Endometrium (tissue), 2 donors: ENCODE measurements at regions not wholly inside any gene's neighbourhood (a gene's known extent, or its start where the extent isn't known, plus 50 kb on each side); places are given as distances from the start of the nearest gene placed in this dataset.
"Not testable (repeated sequence)": the region's sequence is repeated elsewhere in the genome, so short reads cannot be mapped to it uniquely, and the experiment has no call there.

ENCODE experiments used
- FAIRE-seq: peaks from 2 replicates; lab custom pipeline; 2012; peaks lifted over from hg19 to GRCh38; lab: Jason Lieb, UNC
- donor health status: control.
- donor health status: control.

- no peak for FAIRE-seq
Measured at GRCh38 chr9:104326912-104327311, 177.2 kb upstream of the OR13F1 start.

DNA sequence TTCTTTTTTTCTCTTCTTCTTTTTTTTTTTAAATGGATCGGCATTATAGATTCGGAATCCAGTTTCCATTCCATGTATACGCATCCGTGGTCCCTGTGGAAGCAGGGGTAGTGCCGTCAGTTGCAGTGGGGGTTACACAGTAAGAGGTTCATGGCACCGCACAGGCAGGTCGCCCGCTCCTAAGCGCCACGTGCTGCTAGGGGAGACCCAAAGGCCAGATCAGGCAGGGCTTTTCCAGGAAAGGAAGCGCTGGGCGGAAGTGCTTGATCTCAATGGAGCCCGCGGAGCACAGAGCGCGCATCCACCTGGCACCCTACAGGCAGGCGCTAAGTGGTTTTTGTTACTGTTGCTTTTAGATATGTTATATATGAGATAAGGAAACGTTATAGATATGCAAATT is 174.8 kb upstream of the OR13F1 start:
- FAIRE-seq: no peak

GRCh38 chr9:104330841-104331240 is 173.2 kb upstream of the OR13F1 start:
- no peak for FAIRE-seq

DNA sequence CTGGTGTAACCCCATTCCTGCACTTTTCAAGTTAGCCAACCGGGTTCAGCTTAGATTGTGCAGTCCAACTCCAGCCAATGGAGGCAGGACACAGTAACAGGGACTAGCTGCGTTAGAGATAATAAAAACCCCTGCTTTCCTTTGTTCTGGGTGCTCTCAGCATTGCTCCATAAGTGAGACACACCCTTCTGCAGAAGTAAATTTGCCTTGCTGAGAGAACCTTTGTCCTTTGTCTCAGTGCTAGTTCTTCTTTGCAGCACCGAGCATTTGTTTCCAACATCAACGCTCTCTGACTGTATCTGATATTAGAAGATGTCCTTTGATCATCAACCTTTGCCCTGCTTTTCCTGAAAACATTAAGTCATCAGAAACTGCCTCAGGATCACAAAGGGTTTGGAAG is 169.5 kb upstream of the OR13F1 start:
- no peak for FAIRE-seq

DNA sequence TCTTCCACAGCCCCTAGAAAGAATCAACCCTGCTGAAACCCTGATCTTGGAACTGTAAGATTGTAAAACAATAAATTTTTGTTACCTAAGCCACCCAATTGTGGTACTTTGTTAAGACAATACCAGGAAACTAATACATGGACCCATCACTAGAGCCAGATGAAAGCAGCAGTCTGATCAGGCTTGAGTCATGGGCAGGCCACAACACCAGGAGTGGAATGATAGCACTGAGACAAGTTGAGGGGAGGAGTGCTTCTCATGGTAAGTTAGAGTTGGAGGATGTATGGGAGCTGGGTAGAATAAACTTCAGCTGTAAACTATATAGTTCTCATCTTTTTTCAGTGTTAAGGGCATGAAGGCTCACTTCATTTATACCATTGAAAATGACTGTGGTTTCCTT is 164.4 kb upstream of the OR13F1 start:
- no peak for FAIRE-seq

DNA sequence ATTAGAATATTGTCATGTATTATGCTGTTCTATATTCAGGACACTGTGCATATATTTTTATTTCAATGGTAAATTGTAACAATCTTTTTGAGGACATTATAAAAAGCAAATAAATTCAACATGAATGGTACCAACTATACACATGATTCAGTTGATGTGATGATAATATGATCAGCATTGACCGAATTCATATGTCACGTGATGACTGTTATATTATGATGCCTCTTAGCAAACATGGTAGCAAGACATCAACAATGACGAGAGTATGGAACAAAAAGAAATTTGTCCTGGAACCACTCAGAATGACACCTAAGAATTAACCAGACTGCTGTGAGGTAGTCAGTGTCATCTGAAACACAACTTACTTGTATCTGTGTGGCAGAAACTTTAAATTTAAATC is 161.5 kb upstream of the OR13F1 start:
- FAIRE-seq: no peak

DNA sequence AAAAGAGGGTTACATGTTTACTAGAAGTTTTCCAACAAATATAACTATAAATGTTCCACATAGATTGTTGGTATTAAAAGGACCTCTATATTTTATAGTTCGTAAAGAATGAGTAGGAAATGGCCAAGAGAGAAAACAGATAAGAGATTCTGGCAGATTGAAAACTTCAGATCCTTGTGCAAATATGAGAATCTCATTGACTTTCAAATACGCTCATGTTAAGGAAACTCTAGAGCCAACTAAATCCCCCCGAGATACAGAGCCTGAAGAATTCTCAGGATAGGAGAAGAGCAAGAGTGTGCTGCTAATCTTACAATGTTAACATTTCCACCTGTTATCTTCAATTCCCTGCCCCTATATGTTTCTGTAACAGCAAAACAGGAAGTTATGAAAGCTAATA is 159.0 kb upstream of the OR13F1 start:
- no peak for FAIRE-seq

- FAIRE-seq: no peak
Measured at GRCh38 chr9:104350541-104350940, 153.5 kb upstream of the OR13F1 start.

DNA sequence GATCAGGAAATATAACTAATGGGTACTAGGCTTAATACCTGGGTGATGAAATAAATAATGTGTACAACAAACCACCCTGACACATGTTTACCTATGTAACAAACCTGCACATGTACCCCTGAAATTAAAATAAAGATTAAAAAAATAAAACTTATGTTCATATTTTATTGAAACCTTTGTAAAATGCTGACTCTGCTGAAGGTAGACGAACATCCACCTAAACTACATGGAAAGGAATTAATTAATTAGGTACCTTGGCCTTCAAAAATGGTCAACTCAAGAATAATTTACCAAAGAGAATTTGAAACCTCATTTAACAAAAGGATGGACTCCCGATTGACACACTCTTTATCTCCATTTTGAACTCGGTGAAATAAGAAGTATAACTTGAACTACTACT is 152.3 kb upstream of the OR13F1 start:
- FAIRE-seq: no peak

DNA sequence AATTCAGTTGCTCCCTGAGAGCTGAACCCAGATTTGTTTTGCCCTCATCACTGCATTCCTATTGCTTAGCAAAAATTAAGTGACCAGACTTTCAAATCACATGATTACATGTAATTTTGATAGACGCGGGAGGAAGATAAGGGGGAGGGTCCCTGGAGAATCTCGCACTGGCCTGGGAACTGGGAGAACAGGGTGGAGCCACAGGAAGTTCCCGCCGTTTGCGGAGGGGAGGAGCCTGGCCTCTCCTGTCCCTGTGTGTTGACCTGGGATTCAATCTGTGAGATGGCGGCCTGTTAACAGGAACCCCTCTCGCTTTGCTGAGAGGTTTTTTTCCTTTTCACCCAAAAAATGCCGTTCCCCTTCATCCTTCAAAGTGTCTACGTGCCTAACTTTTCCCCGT is 142.9 kb upstream of the OR13F1 start:
- no peak for FAIRE-seq

DNA sequence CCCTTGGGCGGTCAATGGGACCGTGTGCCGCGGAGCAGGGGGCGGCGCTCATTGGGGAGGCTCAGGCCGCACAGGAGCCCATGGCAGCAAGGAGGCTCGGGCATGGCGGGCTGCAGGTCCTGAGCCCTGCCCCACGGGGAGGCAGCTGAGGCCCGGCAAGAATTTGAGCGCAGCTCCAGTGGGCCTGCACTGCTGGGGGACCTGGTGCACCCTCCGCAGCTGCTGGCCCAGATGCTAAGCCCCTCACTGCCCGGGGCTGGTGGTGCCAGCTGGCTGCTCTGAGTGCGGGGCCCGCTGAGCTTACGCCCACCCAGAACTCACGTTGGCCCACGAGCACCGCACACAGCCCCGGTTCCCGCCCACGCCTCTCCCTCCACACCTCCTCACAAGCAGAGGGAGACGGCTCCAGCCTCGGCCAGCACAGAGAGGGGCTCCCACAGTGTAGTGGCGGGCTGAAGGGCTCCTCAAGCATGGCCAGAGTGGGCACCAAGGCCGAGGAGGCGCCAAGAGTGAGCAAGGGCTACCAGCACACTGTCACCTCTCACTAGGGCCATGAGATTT is 141.1 kb upstream of the OR13F1 start:
- no peak for FAIRE-seq

GRCh38 chr9:104367507-104367906 is 136.6 kb upstream of the OR13F1 start:
- peak; percentile 18 for FAIRE-seq

DNA sequence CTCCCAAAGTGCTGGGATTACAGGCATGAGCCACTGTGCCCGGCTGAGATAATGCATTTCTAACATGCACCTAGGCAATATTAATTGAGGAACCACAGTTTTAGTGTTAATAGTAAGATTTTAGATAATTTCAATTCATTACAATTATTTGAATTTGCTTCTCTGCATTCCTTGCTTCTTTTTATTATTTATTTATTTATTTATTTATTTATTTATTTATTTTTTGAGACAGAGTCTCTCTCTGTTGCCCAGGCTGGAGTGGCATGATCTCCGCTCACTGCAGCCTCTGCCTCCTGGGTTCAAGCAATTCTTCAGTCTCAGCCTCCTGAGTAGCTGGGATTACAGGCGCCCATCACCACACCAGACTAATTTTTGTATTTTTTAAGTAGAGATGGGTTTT is 135.7 kb upstream of the OR13F1 start:
- FAIRE-seq: not testable (repeated sequence)

GRCh38 chr9:104374711-104375110 is 129.4 kb upstream of the OR13F1 start:
- no peak for FAIRE-seq

GRCh38 chr9:104386013-104386412 is 118.0 kb upstream of the OR13F1 start:
- FAIRE-seq: no peak

DNA sequence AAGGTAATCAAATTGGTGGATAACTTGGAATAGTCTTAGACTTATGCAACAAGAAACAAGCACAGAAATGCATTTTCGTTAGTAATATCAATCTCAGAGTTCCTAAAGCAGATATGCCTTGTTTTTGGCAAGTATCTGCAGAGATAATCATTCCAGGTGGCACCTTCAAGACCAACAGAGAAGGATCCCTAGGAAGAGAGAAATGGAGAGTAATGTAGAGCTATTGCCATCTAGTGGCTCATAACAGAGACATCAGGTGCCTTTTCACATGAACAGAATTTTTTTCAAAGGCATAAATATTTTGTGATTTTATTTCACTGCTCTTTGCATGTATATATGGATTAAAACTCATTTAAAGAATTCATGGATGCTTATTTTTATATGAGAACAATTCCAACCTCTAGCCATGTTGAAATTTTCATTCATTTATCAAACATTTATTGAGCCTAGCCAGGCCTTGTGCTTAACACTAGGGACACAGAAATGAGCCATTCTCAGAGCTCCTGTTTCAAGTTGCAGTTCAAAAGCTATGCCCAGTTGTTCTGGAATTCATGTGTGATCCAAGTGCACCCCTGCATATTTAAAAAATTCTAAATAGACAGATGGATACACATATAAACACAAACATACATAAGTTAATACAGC is 117.5 kb upstream of the OR13F1 start:
- FAIRE-seq: peak; percentile 64

DNA sequence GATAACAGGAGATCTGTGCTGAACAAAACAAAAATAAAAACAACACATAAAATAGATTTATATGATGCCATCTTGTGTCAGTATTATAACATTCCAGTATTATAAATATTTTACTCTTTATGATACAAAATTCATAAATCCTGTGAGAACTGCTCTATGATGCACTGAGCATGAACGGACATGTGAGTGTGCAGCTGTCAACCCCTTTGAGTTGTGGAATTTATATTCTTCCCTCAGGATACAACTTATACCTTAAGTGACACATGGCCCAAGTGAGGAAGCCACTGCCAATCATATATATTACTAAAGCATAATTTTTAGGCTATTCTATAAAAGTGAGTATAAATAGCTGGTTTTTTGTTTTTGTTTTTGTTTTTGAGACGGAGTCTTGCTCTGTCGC is 116.0 kb upstream of the OR13F1 start:
- FAIRE-seq: no peak

GRCh38 chr9:104389341-104389740 is 114.7 kb upstream of the OR13F1 start:
- no peak for FAIRE-seq

DNA sequence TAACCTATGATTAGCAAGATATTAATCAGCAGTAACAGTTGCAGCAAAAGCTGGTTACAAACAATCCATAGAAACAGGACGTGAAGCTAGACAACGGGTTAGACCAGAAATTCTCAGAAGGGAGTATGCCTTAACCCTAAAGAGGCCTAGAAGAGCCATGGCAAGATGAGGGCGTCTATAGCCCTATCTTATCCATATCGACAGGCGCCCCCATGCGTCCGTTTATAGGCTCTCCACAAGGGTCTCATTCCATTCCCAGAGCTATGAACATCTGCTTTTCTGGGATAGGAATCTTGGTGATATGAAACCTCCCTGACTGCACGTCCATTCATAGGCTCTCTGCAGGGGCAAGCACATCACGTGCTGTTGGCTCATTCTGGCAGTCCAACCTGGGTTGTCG is 109.2 kb upstream of the OR13F1 start:
- FAIRE-seq: not testable (repeated sequence)

- no peak for FAIRE-seq
Measured at GRCh38 chr9:104412238-104412637, 91.8 kb upstream of the OR13F1 start.

- no peak for FAIRE-seq
Measured at GRCh38 chr9:104416470-104416869, 87.6 kb upstream of the OR13F1 start.

GRCh38 chr9:104417296-104417695 is 86.8 kb upstream of the OR13F1 start:
- FAIRE-seq: no peak

DNA sequence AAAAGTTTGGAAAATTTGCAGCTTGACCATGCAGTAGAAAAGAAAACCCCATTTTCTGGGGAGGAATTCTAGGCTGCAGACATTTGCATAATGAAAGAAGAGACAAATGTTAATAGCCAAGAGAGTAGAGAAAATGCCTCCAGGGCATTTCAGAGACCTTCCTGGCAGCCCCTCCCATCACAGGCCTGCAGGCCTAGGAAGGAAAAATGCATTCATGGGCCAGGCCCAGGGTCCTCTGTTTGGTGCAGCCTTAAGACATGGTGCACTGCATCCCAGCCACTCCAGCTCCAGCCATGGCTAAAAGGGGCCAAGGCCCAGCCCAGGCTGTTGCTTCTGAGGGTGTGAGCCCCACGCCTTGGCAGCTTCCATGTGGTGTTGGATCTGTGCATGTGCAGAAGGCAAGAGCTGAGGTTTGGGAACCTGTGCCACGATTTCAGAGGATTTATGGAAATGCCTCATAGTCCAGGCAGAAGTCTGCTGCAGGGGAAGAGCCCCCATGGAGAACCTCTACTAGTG is 75.0 kb upstream of the OR13F1 start:
- FAIRE-seq: no peak

GRCh38 chr9:104435059-104435458 is 69.0 kb upstream of the OR13F1 start:
- FAIRE-seq: no peak
